GM23248 (cell line): ENCODE measurements at regions not wholly inside any gene's neighbourhood (a gene's known extent, or its start where the extent isn't known, plus 50 kb on each side); places are given as distances from the start of the nearest gene placed in this dataset.

Experiments
- EZH2 ChIP-seq: fragments of 200-600 bp; sonication (generic); IDR thresholded peaks from 2 replicates; pipeline ENCODE4 v1.6.1; 2018; ENCODE audit warnings: antibody characterized with exemption, mild to moderate bottlenecking; ENCODE audit not compliant: insufficient read depth, poor library complexity, severe bottlenecking
- EZH2phosphoT487 ChIP-seq: fragments of 200-600 bp; sonication (generic); IDR thresholded peaks from 2 replicates; pipeline ENCODE4 v1.6.1; 2018; ENCODE audit warnings: antibody characterized with exemption, moderate library complexity, mild to moderate bottlenecking, low read depth; ENCODE audit not compliant: insufficient read depth

DNA sequence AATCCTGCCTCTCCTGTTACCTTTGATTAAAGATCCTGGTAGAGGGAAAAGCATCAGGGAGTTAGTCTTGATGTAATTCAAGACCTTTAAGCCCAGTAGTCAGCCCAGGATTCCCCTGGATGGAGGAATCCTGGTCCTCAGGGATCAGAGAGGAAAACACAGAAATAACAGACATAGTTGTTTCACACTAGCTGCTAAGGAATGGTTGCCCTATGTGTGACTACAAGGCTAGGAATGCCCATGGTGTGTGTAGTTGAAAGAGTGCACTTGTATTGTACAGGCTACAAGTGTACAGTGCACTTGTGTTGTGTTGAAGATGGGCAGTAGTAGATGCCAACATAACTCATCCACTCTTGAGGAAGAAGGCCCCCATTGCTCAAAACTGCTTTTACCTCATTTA lies 226.8 kb downstream of the AASDHPPT start:
- TF ChIP-seq EZH2 (no peak), EZH2phosphoT487 (no peak)
